ENCODE measurements at regions not wholly inside any gene's neighbourhood (a gene's known extent, or its start where the extent isn't known, plus 50 kb on each side); places are given as distances from the start of the nearest gene placed in this dataset.

- Histone ChIP-seq H3K9me3 (ENCODE audit: low read length) (no peaks in the 10 kb centered on the region), H3K9ac (ENCODE audit: insufficient read depth, low read depth, low read length) (no peak overlapping the region), H4K20me1 (ENCODE audit: insufficient read depth, low read length) (no peaks in the 10 kb centered on the region), H3K27me3 (ENCODE audit: control insufficient read depth in 1 of 2, insufficient read depth in 2 of 2, low read length in 2 of 2) (no peaks in the 10 kb centered on the region), H3K79me2 (ENCODE audit: insufficient read depth, low read length) (no peaks in the 10 kb centered on the region), H3K36me3 (replicated peaks in 1 of 2; ENCODE audit: control insufficient read depth in 1 of 2, insufficient read depth in 2 of 2, low read length in 2 of 2) (no peaks in the 10 kb centered on the region), H3K4me1 (ENCODE audit: insufficient read depth, low read length) (peaks cover 14% of the 10 kb centered on the region), H3K4me3 (replicated peaks in 1 of 3; ENCODE audit: insufficient read depth in 1 of 3, low read depth in 2 of 3, low read length in 3 of 3) (no peak overlapping the region), H2AFZ (ENCODE audit: low read length) (no peak overlapping the region), H3K27ac (ENCODE audit: extremely low read length, insufficient read depth, low read length) (no peak overlapping the region), H3K4me2 (ENCODE audit: low read depth, low read length) (no peak overlapping the region)
- DNase-seq (ENCODE audit: low spot score) (no peak), ATAC-seq (no peak), FAIRE-seq (no peak)
- 90% methylated on average over 2 of the region's 2 CpGs for WGBS (ENCODE audit: low lambda C conversion rate)
- BruUV-seq (replicated peaks) = no TSS peak
- intact Hi-C loops (cut with micrococcal nuclease; ENCODE audit: unreplicated experiment) (no loop called here), in situ Hi-C loops (cut with HindIII; ENCODE audit: extremely low pct_ligation_motif_present, low pct_unique_long_range_greater_than_20kb) (no loop called here)
- ChIA-PET POLR2A (no interaction called here), CTCF (ENCODE audit: low intra/inter-chr PET ratio, low total read pairs) (no interaction called here)
- TF ChIP-seq ARID2 (CRISPR knock-in tag; IDR thresholded peaks at IDR 0.05; ENCODE audit: borderline replicate concordance) = no peak
- no peak for TF ChIP-seq KLF9 (CRISPR knock-in tag; IDR thresholded peaks at IDR 0.05; ENCODE audit: low read depth)
- TF ChIP-seq SRSF4 (IDR thresholded peaks at IDR 0.05; ENCODE audit: low read depth, low read length, poor library complexity, severe bottlenecking) = no peak
These were observed 75.3 kb upstream of the PUDP start for GRCh38 chrX:7223271-7223670.

- ATAC-seq (no peak), DNase-seq (ENCODE audit: low spot score) (no peak), FAIRE-seq (no peak)
- ChIA-PET CTCF (ENCODE audit: low intra/inter-chr PET ratio, low total read pairs) (no interaction called here), POLR2A (no interaction called here)
- in situ Hi-C loops (cut with HindIII; ENCODE audit: extremely low pct_ligation_motif_present, low pct_unique_long_range_greater_than_20kb) = no loop called here
- intact Hi-C loops (cut with micrococcal nuclease; ENCODE audit: unreplicated experiment) = no loop called here
- no peak overlapping the region for H3K27ac ChIP-seq (ENCODE audit: extremely low read length, insufficient read depth, low read length)
- no peak overlapping the region for H3K9ac ChIP-seq (ENCODE audit: insufficient read depth, low read depth, low read length)
- no peaks in the 10 kb centered on the region for H3K79me2 ChIP-seq (ENCODE audit: insufficient read depth, low read length)
- H3K4me2 ChIP-seq (ENCODE audit: low read depth, low read length) = no peak overlapping the region
- H3K27me3 ChIP-seq (ENCODE audit: control insufficient read depth in 1 of 2, insufficient read depth in 2 of 2, low read length in 2 of 2) = no peaks in the 10 kb centered on the region
- H3K4me1 ChIP-seq (ENCODE audit: insufficient read depth, low read length) = peaks cover 34% of the 10 kb centered on the region
- no peak overlapping the region for H3K4me3 ChIP-seq (replicated peaks in 1 of 3; ENCODE audit: insufficient read depth in 1 of 3, low read depth in 2 of 3, low read length in 3 of 3)
- 93% methylated on average over 10 of the region's 10 CpGs for WGBS (ENCODE audit: low lambda C conversion rate)
- H3K9me3 ChIP-seq (ENCODE audit: low read length) = no peaks in the 10 kb centered on the region
- no peak overlapping the region for H2AFZ ChIP-seq (ENCODE audit: low read length)
- no TSS peak for BruUV-seq (replicated peaks)
- H3K36me3 ChIP-seq (replicated peaks in 1 of 2; ENCODE audit: control insufficient read depth in 1 of 2, insufficient read depth in 2 of 2, low read length in 2 of 2) = no peaks in the 10 kb centered on the region
- no peaks in the 10 kb centered on the region for H4K20me1 ChIP-seq (ENCODE audit: insufficient read depth, low read length)
- TF ChIP-seq MED8 (CRISPR knock-in tag; IDR thresholded peaks at IDR 0.05; ENCODE audit: insufficient replicate concordance) = no peak
- TF ChIP-seq DMTF1 (CRISPR knock-in tag; IDR thresholded peaks at IDR 0.05) = no peak
- TF ChIP-seq ZNF510 (CRISPR knock-in tag; IDR thresholded peaks at IDR 0.05; ENCODE audit: low read depth) = no peak
- no peak for TF ChIP-seq NBN (conservative IDR thresholded peaks at IDR 0.05)
- no peak for TF ChIP-seq PITX1 (CRISPR knock-in tag; IDR thresholded peaks at IDR 0.05)
- no peak for TF ChIP-seq MAZ (IDR thresholded peaks at IDR 0.05; ENCODE audit: borderline replicate concordance, low read depth, low read length)
- TF ChIP-seq MAZ (CRISPR knock-in tag; IDR thresholded peaks at IDR 0.05; ENCODE audit: low read depth) = no peak
- TF ChIP-seq ZC3H4 (CRISPR knock-in tag; IDR thresholded peaks at IDR 0.05; ENCODE audit: borderline replicate concordance) = no peak
- TF ChIP-seq HOXA3 (CRISPR knock-in tag; IDR thresholded peaks at IDR 0.05) = no peak
- no peak for TF ChIP-seq ZNF772 (CRISPR knock-in tag; IDR thresholded peaks at IDR 0.05)
- TF ChIP-seq HNF1A (IDR thresholded peaks at IDR 0.05; ENCODE audit: low read depth) = no peak
- TF ChIP-seq HNF1A (CRISPR knock-in tag; IDR thresholded peaks at IDR 0.05; ENCODE audit: borderline replicate concordance) = no peak
These were observed 72.2 kb upstream of the PUDP start for GRCh38 chrX:7220121-7220520.

Data from HepG2 (cell line).